ENCODE measurements at regions not wholly inside any gene's neighbourhood (a gene's known extent, or its start where the extent isn't known, plus 50 kb on each side); places are given as distances from the start of the nearest gene placed in this dataset.

GRCh38 chr2:2580341-2580740 is 249.3 kb upstream of the MYT1L start:
- H3K4me3 ChIP-seq (ENCODE audit: insufficient read depth in 1 of 2, low read depth in 1 of 2, low read length in 2 of 2) = no peak overlapping the region
- no peak overlapping the region for H2BK120ac ChIP-seq (ENCODE audit: low read depth, low read length)
- no peak overlapping the region for H3K18ac ChIP-seq (ENCODE audit: low read depth in 1 of 2, low read length in 2 of 2)
- H3K27me3 ChIP-seq (ENCODE audit: control insufficient read depth in 1 of 2, insufficient read depth in 1 of 2, low read length in 2 of 2) = no peaks in the 10 kb centered on the region
- no peak overlapping the region for H3K9ac ChIP-seq (ENCODE audit: low read length)
- no peaks in the 10 kb centered on the region for H3K36me3 ChIP-seq (ENCODE audit: control insufficient read depth in 1 of 2, insufficient read depth in 2 of 2, low read depth in 1 of 2, low read length in 2 of 2)
- no peak overlapping the region for H4K91ac ChIP-seq (ENCODE audit: low read length)
- H3K79me1 ChIP-seq (replicated peaks; ENCODE audit: low read length, poor library complexity, severe bottlenecking) = no peaks in the 10 kb centered on the region
- H2BK15ac ChIP-seq (ENCODE audit: low read depth, poor library complexity, severe bottlenecking) = no peak overlapping the region
- H2BK5ac ChIP-seq (ENCODE audit: low read depth, low read length, poor library complexity, severe bottlenecking) = no peak overlapping the region
- H3K9me3 ChIP-seq (ENCODE audit: control insufficient read depth, low read length) = no peaks in the 10 kb centered on the region
- H3K27ac ChIP-seq (ENCODE audit: low read length, poor library complexity, severe bottlenecking) = no peak overlapping the region
- no peak overlapping the region for H3K4me2 ChIP-seq (ENCODE audit: low read length, poor library complexity, severe bottlenecking)
- H4K8ac ChIP-seq (ENCODE audit: low read length) = no peak overlapping the region
- no peak overlapping the region for H3K14ac ChIP-seq (ENCODE audit: low read length in 2 of 2)
- no peak overlapping the region for H3K23ac ChIP-seq (ENCODE audit: low read length in 2 of 2)
- H2AK5ac ChIP-seq (ENCODE audit: low read length, severe bottlenecking) = no peak overlapping the region
- no peaks in the 10 kb centered on the region for H3K4me1 ChIP-seq (ENCODE audit: control insufficient read depth, insufficient read depth, low read depth, low read length)
- WGBS = 84% methylated on average over 19 of the region's 19 CpGs
- H3K4ac ChIP-seq (ENCODE audit: low read depth in 1 of 2, low read length in 2 of 2) = no peak overlapping the region
- H2BK12ac ChIP-seq (ENCODE audit: low read length in 2 of 2) = no peak overlapping the region
- DNase-seq = no peak
- no peak overlapping the region for H2AFZ ChIP-seq (ENCODE audit: low read depth, low read length)

DNA sequence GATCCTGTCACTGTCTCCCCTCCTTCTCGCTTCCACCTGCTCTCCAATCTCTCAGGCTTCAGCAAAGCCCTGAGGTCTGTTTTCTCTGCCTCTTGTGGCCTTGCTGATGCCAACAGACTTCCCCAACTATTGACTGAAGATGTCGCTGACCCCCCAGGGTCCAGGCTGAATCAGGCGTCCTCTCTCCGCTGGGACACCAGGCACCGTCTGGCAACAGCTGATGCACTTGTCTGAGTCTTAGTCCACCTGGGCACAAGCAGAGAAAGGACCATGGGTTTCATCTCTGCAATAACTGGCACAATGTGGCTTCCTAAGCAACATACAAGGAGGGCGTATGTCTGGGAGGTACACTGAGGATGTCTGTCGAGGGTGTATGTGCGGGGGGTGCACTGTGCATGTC is 248.7 kb upstream of the MYT1L start:
- Histone ChIP-seq H2BK15ac (ENCODE audit: low read depth, poor library complexity, severe bottlenecking) (no peak overlapping the region), H3K4me1 (ENCODE audit: control insufficient read depth, insufficient read depth, low read depth, low read length) (no peaks in the 10 kb centered on the region), H3K9me3 (ENCODE audit: control insufficient read depth, low read length) (no peaks in the 10 kb centered on the region), H2AFZ (ENCODE audit: low read depth, low read length) (no peak overlapping the region), H4K91ac (ENCODE audit: low read length) (no peak overlapping the region), H3K27me3 (ENCODE audit: control insufficient read depth in 1 of 2, insufficient read depth in 1 of 2, low read length in 2 of 2) (no peaks in the 10 kb centered on the region), H3K79me1 (replicated peaks; ENCODE audit: low read length, poor library complexity, severe bottlenecking) (no peaks in the 10 kb centered on the region), H3K23ac (ENCODE audit: low read length in 2 of 2) (no peak overlapping the region), H3K4me2 (ENCODE audit: low read length, poor library complexity, severe bottlenecking) (no peak overlapping the region), H2BK12ac (ENCODE audit: low read length in 2 of 2) (no peak overlapping the region), H3K14ac (ENCODE audit: low read length in 2 of 2) (no peak overlapping the region), H3K18ac (ENCODE audit: low read depth in 1 of 2, low read length in 2 of 2) (no peak overlapping the region), H2BK5ac (ENCODE audit: low read depth, low read length, poor library complexity, severe bottlenecking) (no peak overlapping the region), H2BK120ac (ENCODE audit: low read depth, low read length) (no peak overlapping the region), H3K27ac (ENCODE audit: low read length, poor library complexity, severe bottlenecking) (no peak overlapping the region), H3K4me3 (ENCODE audit: insufficient read depth in 1 of 2, low read depth in 1 of 2, low read length in 2 of 2) (no peak overlapping the region), H3K4ac (ENCODE audit: low read depth in 1 of 2, low read length in 2 of 2) (no peak overlapping the region), H3K36me3 (ENCODE audit: control insufficient read depth in 1 of 2, insufficient read depth in 2 of 2, low read depth in 1 of 2, low read length in 2 of 2) (no peaks in the 10 kb centered on the region), H3K9ac (ENCODE audit: low read length) (no peak overlapping the region), H2AK5ac (ENCODE audit: low read length, severe bottlenecking) (no peak overlapping the region), H4K8ac (ENCODE audit: low read length) (no peak overlapping the region)
- no peak for DNase-seq
- WGBS = 72% methylated on average over 8 of the region's 8 CpGs

DNA sequence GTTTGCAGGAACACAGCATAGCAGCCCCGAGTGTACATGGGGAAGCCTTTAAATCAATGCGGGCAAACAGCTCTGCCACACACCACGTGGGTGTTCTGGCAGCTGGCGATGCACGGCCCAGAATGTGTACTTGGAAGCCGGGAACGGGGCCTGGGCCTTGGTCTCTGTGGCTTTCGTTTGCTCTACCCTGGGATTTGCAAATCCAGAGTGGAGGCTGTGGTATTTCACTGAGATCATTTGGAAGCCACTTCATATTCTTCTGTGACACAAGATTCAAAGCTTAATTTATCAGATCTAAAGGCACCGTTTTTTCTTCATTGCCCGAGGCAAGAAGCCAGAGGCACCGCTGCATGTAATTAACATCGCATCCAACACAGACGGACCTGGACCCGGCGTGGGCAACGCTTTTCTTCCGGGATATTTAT is 246.3 kb upstream of the MYT1L start:
- Histone ChIP-seq H3K79me1 (replicated peaks; ENCODE audit: low read length, poor library complexity, severe bottlenecking) (no peaks in the 10 kb centered on the region), H3K27me3 (ENCODE audit: control insufficient read depth in 1 of 2, insufficient read depth in 1 of 2, low read length in 2 of 2) (no peaks in the 10 kb centered on the region), H2AK5ac (ENCODE audit: low read length, severe bottlenecking) (no peak overlapping the region), H2BK5ac (ENCODE audit: low read depth, low read length, poor library complexity, severe bottlenecking) (no peak overlapping the region), H3K4me2 (ENCODE audit: low read length, poor library complexity, severe bottlenecking) (no peak overlapping the region), H2AFZ (ENCODE audit: low read depth, low read length) (no peak overlapping the region), H2BK120ac (ENCODE audit: low read depth, low read length) (no peak overlapping the region), H2BK12ac (ENCODE audit: low read length in 2 of 2) (no peak overlapping the region), H3K18ac (ENCODE audit: low read depth in 1 of 2, low read length in 2 of 2) (no peak overlapping the region), H3K4me3 (ENCODE audit: insufficient read depth in 1 of 2, low read depth in 1 of 2, low read length in 2 of 2) (no peak overlapping the region), H4K8ac (ENCODE audit: low read length) (no peak overlapping the region), H3K4me1 (ENCODE audit: control insufficient read depth, insufficient read depth, low read depth, low read length) (peaks cover 2% of the 10 kb centered on the region), H2BK15ac (ENCODE audit: low read depth, poor library complexity, severe bottlenecking) (no peak overlapping the region), H3K14ac (ENCODE audit: low read length in 2 of 2) (no peak overlapping the region), H3K4ac (ENCODE audit: low read depth in 1 of 2, low read length in 2 of 2) (no peak overlapping the region), H3K9me3 (ENCODE audit: control insufficient read depth, low read length) (no peaks in the 10 kb centered on the region), H3K9ac (ENCODE audit: low read length) (no peak overlapping the region), H3K23ac (ENCODE audit: low read length in 2 of 2) (no peak overlapping the region), H3K36me3 (ENCODE audit: control insufficient read depth in 1 of 2, insufficient read depth in 2 of 2, low read depth in 1 of 2, low read length in 2 of 2) (no peaks in the 10 kb centered on the region), H3K27ac (ENCODE audit: low read length, poor library complexity, severe bottlenecking) (no peak overlapping the region), H4K91ac (ENCODE audit: low read length) (no peak overlapping the region)
- WGBS = 87% methylated on average over 8 of the region's 17 CpGs
- DNase-seq = no peak

DNA sequence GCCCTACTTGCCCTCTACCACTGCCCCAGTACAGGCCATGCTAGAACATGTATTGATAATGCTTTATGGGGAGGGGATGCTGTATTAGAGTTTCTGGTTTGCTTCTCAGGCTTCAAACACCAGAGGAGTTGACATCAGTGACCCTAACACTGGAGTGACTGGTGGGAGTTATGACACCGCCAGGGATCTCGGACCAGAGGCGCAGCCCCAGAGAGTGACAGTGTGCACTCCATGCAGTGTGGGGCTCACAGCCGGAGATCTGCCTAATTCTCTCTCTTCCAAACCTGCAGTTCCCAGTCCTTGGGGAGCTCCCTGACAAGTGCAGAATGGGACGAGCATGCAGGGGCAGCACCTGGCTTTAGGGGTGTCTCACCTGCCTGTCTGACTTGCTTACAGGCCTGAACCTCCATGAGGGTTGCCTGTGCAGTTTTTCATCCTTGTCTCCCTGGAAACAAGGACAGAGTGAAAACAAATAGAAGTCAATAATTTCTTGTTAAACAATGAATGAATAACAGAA is 244.9 kb upstream of the MYT1L start:
- H2AK5ac ChIP-seq (ENCODE audit: low read length, severe bottlenecking) = no peak overlapping the region
- no peak overlapping the region for H3K9ac ChIP-seq (ENCODE audit: low read length)
- no peaks in the 10 kb centered on the region for H3K9me3 ChIP-seq (ENCODE audit: control insufficient read depth, low read length)
- DNase-seq = no peak
- no peak overlapping the region for H3K4me2 ChIP-seq (ENCODE audit: low read length, poor library complexity, severe bottlenecking)
- H3K4ac ChIP-seq (ENCODE audit: low read depth in 1 of 2, low read length in 2 of 2) = no peak overlapping the region
- no peak overlapping the region for H4K8ac ChIP-seq (ENCODE audit: low read length)
- no peak overlapping the region for H2BK120ac ChIP-seq (ENCODE audit: low read depth, low read length)
- no peak overlapping the region for H3K23ac ChIP-seq (ENCODE audit: low read length in 2 of 2)
- H3K27ac ChIP-seq (ENCODE audit: low read length, poor library complexity, severe bottlenecking) = no peak overlapping the region
- H4K91ac ChIP-seq (ENCODE audit: low read length) = no peak overlapping the region
- no peaks in the 10 kb centered on the region for H3K36me3 ChIP-seq (ENCODE audit: control insufficient read depth in 1 of 2, insufficient read depth in 2 of 2, low read depth in 1 of 2, low read length in 2 of 2)
- no peak overlapping the region for H3K4me3 ChIP-seq (ENCODE audit: insufficient read depth in 1 of 2, low read depth in 1 of 2, low read length in 2 of 2)
- WGBS = 75% methylated on average over 5 of the region's 5 CpGs
- peaks cover 3% of the 10 kb centered on the region for H3K4me1 ChIP-seq (ENCODE audit: control insufficient read depth, insufficient read depth, low read depth, low read length)
- no peak overlapping the region for H2BK5ac ChIP-seq (ENCODE audit: low read depth, low read length, poor library complexity, severe bottlenecking)
- H3K79me1 ChIP-seq (replicated peaks; ENCODE audit: low read length, poor library complexity, severe bottlenecking) = no peaks in the 10 kb centered on the region
- no peak overlapping the region for H2BK15ac ChIP-seq (ENCODE audit: low read depth, poor library complexity, severe bottlenecking)
- no peak overlapping the region for H2AFZ ChIP-seq (ENCODE audit: low read depth, low read length)
- no peak overlapping the region for H2BK12ac ChIP-seq (ENCODE audit: low read length in 2 of 2)
- no peak overlapping the region for H3K18ac ChIP-seq (ENCODE audit: low read depth in 1 of 2, low read length in 2 of 2)
- no peak overlapping the region for H3K14ac ChIP-seq (ENCODE audit: low read length in 2 of 2)
- no peaks in the 10 kb centered on the region for H3K27me3 ChIP-seq (ENCODE audit: control insufficient read depth in 1 of 2, insufficient read depth in 1 of 2, low read length in 2 of 2)

All from mesenchymal stem cell (in vitro differentiated cells and primary cell).